GM19324 (cell line): ENCODE measurements at regions not wholly inside any gene's neighbourhood (a gene's known extent, or its start where the extent isn't known, plus 50 kb on each side); places are given as distances from the start of the nearest gene placed in this dataset.

Experiments used
- ATAC-seq: cut with Tn5 transposase; IDR thresholded peaks from one replicate; pipeline ENCODE4 v1.9.1; 2021; ENCODE audit warnings: mild to moderate bottlenecking, moderate library complexity; ENCODE audit not compliant: unreplicated experiment, low FRiP score

- ATAC-seq: no peak
Observed at GRCh38 chr6:90941885-90942284, 355.0 kb upstream of the MAP3K7 start.

GRCh38 chr6:90940812-90941481 lies 354.1 kb upstream of the MAP3K7 start:
- ATAC-seq: peak; percentile 96

- ATAC-seq: no peak
Observed at GRCh38 chr6:90939906-90940305, 353.0 kb upstream of the MAP3K7 start.

GRCh38 chr6:90938122-90938521 lies 351.2 kb upstream of the MAP3K7 start:
- ATAC-seq: no peak

GRCh38 chr6:90936286-90936685 lies 349.4 kb upstream of the MAP3K7 start:
- ATAC-seq: no peak

- ATAC-seq: no peak
Observed at GRCh38 chr6:90934966-90935365, 348.1 kb upstream of the MAP3K7 start.

GRCh38 chr6:90934081-90934480 lies 347.2 kb upstream of the MAP3K7 start:
- ATAC-seq: no peak

GRCh38 chr6:90932351-90932750 lies 345.5 kb upstream of the MAP3K7 start:
- ATAC-seq: no peak

- no peak for ATAC-seq
Observed at GRCh38 chr6:90928051-90928450, 341.2 kb upstream of the MAP3K7 start.

GRCh38 chr6:90925726-90926125 lies 338.9 kb upstream of the MAP3K7 start:
- ATAC-seq: no peak

GRCh38 chr6:90922325-90922724 lies 335.5 kb upstream of the MAP3K7 start:
- ATAC-seq: no peak

- ATAC-seq: no peak
Observed at GRCh38 chr6:90918361-90918760, 331.5 kb upstream of the MAP3K7 start.

- no peak for ATAC-seq
Observed at GRCh38 chr6:90917376-90917775, 330.5 kb upstream of the MAP3K7 start.

- ATAC-seq: no peak
Observed at GRCh38 chr6:90916968-90917367, 330.1 kb upstream of the MAP3K7 start.

GRCh38 chr6:90915224-90915915 lies 328.5 kb upstream of the MAP3K7 start:
- no peak for ATAC-seq

GRCh38 chr6:90914312-90914711 lies 327.4 kb upstream of the MAP3K7 start:
- ATAC-seq: no peak

GRCh38 chr6:90913266-90913960 lies 326.5 kb upstream of the MAP3K7 start:
- ATAC-seq: no peak

- ATAC-seq: no peak
Observed at GRCh38 chr6:90911642-90912041, 324.8 kb upstream of the MAP3K7 start.

GRCh38 chr6:90910893-90911292 lies 324.0 kb upstream of the MAP3K7 start:
- ATAC-seq: no peak

- no peak for ATAC-seq
Observed at GRCh38 chr6:90907931-90908655, 321.2 kb upstream of the MAP3K7 start.

- no peak for ATAC-seq
Observed at GRCh38 chr6:90905351-90905750, 318.5 kb upstream of the MAP3K7 start.
